Epithelial cell of proximal tubule (primary cell): ENCODE measurements at regions not wholly inside any gene's neighbourhood (a gene's known extent, or its start where the extent isn't known, plus 50 kb on each side); places are given as distances from the start of the nearest gene placed in this dataset.
"Not testable (repeated sequence)": the region's sequence is repeated elsewhere in the genome, so short reads cannot be mapped to it uniquely, and the experiment has no call there.

ENCODE experiments used
- DNase-seq: peaks from one replicate; pipeline ENCODE4 v3.0.0-alpha.2; 2011; ENCODE audit warnings: low read depth
- H3K4me3 ChIP-seq: 2 replicates; pipeline ENCODE4 v1.5.1; 2011; ENCODE audit warnings: low read depth, mild to moderate bottlenecking, low read length

DNA sequence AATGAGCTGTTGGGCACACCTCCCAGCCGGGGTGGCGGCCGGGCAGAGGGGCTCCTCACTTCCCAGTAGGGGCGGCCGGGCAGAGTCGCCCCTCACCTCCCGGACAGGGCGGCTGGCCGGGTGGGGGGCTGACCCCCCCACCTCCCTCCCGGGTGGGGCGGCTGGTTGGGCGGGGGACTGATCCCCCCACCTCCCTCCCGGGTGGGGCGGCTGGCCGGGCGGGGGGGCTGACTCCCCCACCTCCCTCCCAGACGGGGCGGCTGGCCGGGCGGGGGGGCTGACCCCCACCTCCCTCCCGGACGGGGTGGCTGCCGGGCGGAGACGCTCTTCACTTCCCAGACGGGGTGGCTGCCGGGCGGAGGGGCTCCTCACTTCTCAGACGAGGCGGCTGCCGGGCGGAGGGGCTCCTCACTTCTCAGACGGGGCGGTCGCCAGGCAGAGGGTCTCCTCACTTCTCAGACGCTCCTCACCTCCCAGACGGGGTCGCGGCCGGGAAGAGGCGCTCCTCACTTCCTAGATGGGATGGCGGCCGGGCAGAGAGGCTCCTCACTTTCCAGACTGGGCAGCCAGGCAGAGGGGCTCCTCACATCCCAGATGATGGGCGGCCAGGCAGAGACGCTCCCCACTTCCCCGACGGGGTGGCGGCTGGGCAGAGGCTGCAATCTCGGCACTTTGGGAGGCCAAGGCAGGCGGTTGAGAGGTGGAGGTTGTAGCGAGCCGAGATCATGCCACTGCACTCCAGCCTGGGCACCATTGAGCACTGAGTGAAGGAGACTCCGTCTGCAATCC lies 75.4 kb downstream of the LAT start:
- H3K4me3 ChIP-seq, DNase-seq: not testable (repeated sequence)

DNA sequence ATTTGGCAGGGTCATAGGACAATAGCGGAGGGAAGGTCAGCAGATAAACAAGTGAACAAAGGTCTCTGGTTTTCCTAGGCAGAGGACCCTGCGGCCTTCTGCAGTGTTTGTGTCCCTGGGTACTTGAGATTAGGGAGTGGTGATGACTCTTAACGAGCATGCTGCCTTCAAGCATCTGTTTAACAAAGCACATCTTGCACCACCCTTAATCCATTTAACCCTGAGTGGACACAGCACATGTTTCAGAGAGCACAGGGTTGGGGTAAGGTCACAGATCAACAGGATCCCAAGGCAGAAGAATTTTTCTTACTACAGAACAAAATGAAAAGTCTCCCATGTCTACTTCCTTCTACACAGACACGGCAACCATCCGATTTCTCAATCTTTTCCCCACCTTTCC lies 74.7 kb downstream of the LAT start:
- not testable (repeated sequence) for H3K4me3 ChIP-seq, DNase-seq
